HepG2 (cell line): ENCODE measurements at regions not wholly inside any gene's neighbourhood (a gene's known extent, or its start where the extent isn't known, plus 50 kb on each side); places are given as distances from the start of the nearest gene placed in this dataset.

Source experiments
- ATAC-seq: fragments of 200-7000 bp; cut with Tn5 transposase; 3 replicates; pipeline ENCODE4 v1.9.1; 2020; ENCODE audit warnings: mild to moderate bottlenecking, moderate library complexity
- BruUV-seq: library from RNA; stranded (reverse); fragments of 400-500 nt; replicated peaks from 2 replicates; lab custom pipeline; 2021; lab: Mats Ljungman, UMichigan
- CTCF ChIA-PET: fragments of 300-600 bp; formaldehyde crosslinking; extraction: SDS; loops from one replicate; lab custom pipeline; 2021; ENCODE audit warnings: low total read pairs, inconsistent platforms, low intra/inter-chr PET ratio; lab: Yijun Ruan, JAX
- POLR2A ChIA-PET: fragments of 350-600 bp; sonication (Branson Sonifier 250); formaldehyde crosslinking; loops from one replicate; lab custom pipeline; 2020; ENCODE audit warnings: antibody characterized with exemption, inconsistent platforms; lab: Yijun Ruan, JAX
- DNase-seq: peaks from one replicate; pipeline ENCODE4 v3.0.0-alpha.2; 2015; ENCODE audit warnings: low spot score
- FAIRE-seq: peaks from 3 replicates; lab custom pipeline; 2011; peaks lifted over from hg19 to GRCh38; lab: Jason Lieb, UNC
- H2AFZ ChIP-seq: one replicate; pipeline ENCODE4 v1.6.1; 2011; ENCODE audit warnings: low read length, inconsistent platforms
- H3K27ac ChIP-seq: fragments of 300-600 bp; 3 replicates; pipeline ENCODE4 v1.8.0; 2011; ENCODE audit warnings: mixed run types, mild to moderate bottlenecking, mixed read lengths, low read length, inconsistent platforms; ENCODE audit not compliant: insufficient read depth; ENCODE audit errors: extremely low read length
- H3K27me3 ChIP-seq, 2 experiments: fragments of 200-600 bp in 1 of 2; 2 replicates in 1 of 2; 3 replicates in 1 of 2; pipeline versions ENCODE4 v1.6.0 to v1.8.0; 2011; ENCODE audit warnings: low read length in 2 of 2, mild to moderate bottlenecking in 2 of 2, moderate library complexity in 2 of 2, inconsistent platforms in 1 of 2; ENCODE audit not compliant: insufficient read depth in 2 of 2, control insufficient read depth in 1 of 2
- H3K36me3 ChIP-seq, 2 experiments: fragments of 200-600 bp in 1 of 2; replicated peaks in 1 of 2; 2 replicates in 1 of 2; 3 replicates in 1 of 2; pipeline versions ENCODE4 v1.5.1 to v1.8.0; 2011; ENCODE audit warnings: low read length in 2 of 2, inconsistent platforms in 1 of 2; ENCODE audit not compliant: insufficient read depth in 2 of 2, control insufficient read depth in 1 of 2
- H3K4me1 ChIP-seq: 2 replicates; pipeline ENCODE4 v1.5.1; 2012; ENCODE audit warnings: low read length, inconsistent platforms; ENCODE audit not compliant: insufficient read depth
- H3K4me2 ChIP-seq: 2 replicates; pipeline ENCODE4 v1.6.0; 2011; ENCODE audit warnings: low read depth, low read length, inconsistent platforms
- H3K4me3 ChIP-seq, 3 experiments: fragments of 200-600 bp in 1 of 3; sonication (generic), shearing (Covaris generic) in 1 of 3; replicated peaks in 1 of 3; 2 replicates each; pipeline ENCODE4 v1.5.1; 2011 to 2016; ENCODE audit warnings: low read length in 3 of 3, inconsistent platforms in 2 of 3, low read depth in 2 of 3, mild to moderate bottlenecking in 2 of 3, control low read depth in 1 of 3, mixed read lengths in 1 of 3; ENCODE audit not compliant: insufficient read depth in 1 of 3
- H3K79me2 ChIP-seq: one replicate; pipeline ENCODE4 v1.6.1; 2011; ENCODE audit warnings: low read length, inconsistent platforms; ENCODE audit not compliant: insufficient read depth
- H3K9ac ChIP-seq: 2 replicates; pipeline ENCODE4 v1.6.0; 2011; ENCODE audit warnings: mild to moderate bottlenecking, low read depth, low read length, inconsistent platforms; ENCODE audit not compliant: insufficient read depth
- H3K9me3 ChIP-seq: 2 replicates; pipeline ENCODE4 v1.5.1; 2012; ENCODE audit warnings: mild to moderate bottlenecking, low read length
- H4K20me1 ChIP-seq: 2 replicates; pipeline ENCODE4 v1.6.0; 2011; ENCODE audit warnings: inconsistent platforms, mild to moderate bottlenecking, low read length, moderate library complexity; ENCODE audit not compliant: insufficient read depth
- POLR2AphosphoS2 ChIP-seq: IDR thresholded peaks from 2 replicates; pipeline ENCODE4 v1.6.1; 2011; ENCODE audit warnings: low read depth, low read length, improper control_type of control experiment
- SSRP1 ChIP-seq: IDR thresholded peaks from 2 replicates; pipeline ENCODE4 v1.6.1; 2016; ENCODE audit warnings: control low read depth
- TAF15 ChIP-seq: fragments of 200-400 bp; formaldehyde crosslinking; IDR thresholded peaks from one replicate; pipeline ENCODE4 v1.6.1; 2018; ENCODE audit warnings: mild to moderate bottlenecking, low read depth, low read length; ENCODE audit not compliant: poor library complexity, severe bottlenecking
- TBX2 ChIP-seq: sonication (generic); formaldehyde crosslinking; IDR thresholded peaks from 2 replicates; pipeline ENCODE4 v1.5.0; 2020; ENCODE audit warnings: missing genetic modification reagents, mild to moderate bottlenecking, borderline replicate concordance
- TCF12 ChIP-seq, 2 experiments: fragments of 450-650 bp in 1 of 2; sonication (generic) in 1 of 2; formaldehyde crosslinking in 1 of 2; IDR thresholded peaks; 2 replicates each; pipeline versions ENCODE4 v1.6.1 to v1.8.0; 2017 to 2022; ENCODE audit warnings: antibody characterized with exemption in 1 of 2, mild to moderate bottlenecking in 1 of 2, missing genetic modification reagents in 1 of 2, moderate library complexity in 1 of 2
- TOE1 ChIP-seq: sonication (generic); formaldehyde crosslinking; IDR thresholded peaks from 2 replicates; pipeline ENCODE4 v1.4.0; 2020; ENCODE audit warnings: mild to moderate bottlenecking, missing genetic modification reagents
- ZFP91 ChIP-seq: sonication (generic); formaldehyde crosslinking; IDR thresholded peaks from 2 replicates; pipeline ENCODE4 v1.9.0; 2022; ENCODE audit warnings: missing genetic modification reagents, mild to moderate bottlenecking, borderline replicate concordance
- WGBS: methylation state at CpG from one replicate; pipeline ENCODE4 v1.1.6; 2017; ENCODE audit warnings: low lambda C conversion rate; 5-methylcytosine and 5-hydroxymethylcytosine counted together
- in situ Hi-C: cut with HindIII; loops from 2 replicates; pipeline ENCODE4 v1.10.0; 2017; ENCODE audit warnings: low pct_unique_long_range_greater_than_20kb; ENCODE audit not compliant: extremely low pct_ligation_motif_present
- intact Hi-C: fragments of 100-400 bp; cut with micrococcal nuclease; formaldehyde crosslinking; loops from one replicate; pipeline ENCODE4 v1.10.0; 2022; ENCODE audit not compliant: unreplicated experiment
- TF ChIP-seq, protein P1 (sequence below): sonication (generic); formaldehyde crosslinking; IDR thresholded peaks from 2 replicates; pipeline ENCODE4 v1.5.0; 2020; ENCODE audit warnings: mild to moderate bottlenecking, missing genetic modification reagents, borderline replicate concordance

- Histone ChIP-seq H3K36me3 (no peaks in the 10 kb centered on the region), H3K4me1 (no peaks in the 10 kb centered on the region), H3K4me3 (no peak overlapping the region), H4K20me1 (no peaks in the 10 kb centered on the region), H2AFZ (no peak overlapping the region), H3K4me2 (no peak overlapping the region), H3K79me2 (no peaks in the 10 kb centered on the region), H3K9ac (no peak overlapping the region), H3K9me3 (no peaks in the 10 kb centered on the region), H3K27ac (no peak overlapping the region), H3K27me3 (no peaks in the 10 kb centered on the region)
- TF ChIP-seq TBX2 (CRISPR knock-in tag) (no peak), TOE1 (CRISPR knock-in tag) (no peak), POLR2AphosphoS2 (no peak), ZFP91 (no peak), TCF12 (IDR thresholded peaks at IDR 0.05) (no peak), TCF12 (CRISPR knock-in tag; IDR thresholded peaks at IDR 0.05) (no peak), SSRP1 (CRISPR knock-in tag) (no peak), TAF15 (no peak)
- TF ChIP-seq, protein P1, sequence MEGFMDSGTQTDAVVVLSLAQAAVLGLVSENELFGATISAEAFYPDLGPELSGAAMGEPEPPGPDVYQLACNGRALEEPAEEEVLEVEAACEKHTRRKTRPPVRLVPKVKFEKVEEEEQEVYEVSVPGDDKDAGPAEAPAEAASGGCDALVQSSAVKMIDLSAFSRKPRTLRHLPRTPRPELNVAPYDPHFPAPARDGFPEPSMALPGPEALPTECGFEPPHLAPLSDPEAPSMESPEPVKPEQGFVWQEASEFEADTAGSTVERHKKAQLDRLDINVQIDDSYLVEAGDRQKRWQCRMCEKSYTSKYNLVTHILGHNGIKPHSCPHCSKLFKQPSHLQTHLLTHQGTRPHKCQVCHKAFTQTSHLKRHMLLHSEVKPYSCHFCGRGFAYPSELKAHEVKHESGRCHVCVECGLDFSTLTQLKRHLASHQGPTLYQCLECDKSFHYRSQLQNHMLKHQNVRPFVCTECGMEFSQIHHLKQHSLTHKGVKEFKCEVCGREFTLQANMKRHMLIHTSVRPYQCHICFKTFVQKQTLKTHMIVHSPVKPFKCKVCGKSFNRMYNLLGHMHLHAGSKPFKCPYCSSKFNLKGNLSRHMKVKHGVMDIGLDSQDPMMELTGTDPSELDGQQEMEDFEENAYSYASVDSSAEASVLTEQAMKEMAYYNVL (CRISPR knock-in tag) = no peak
- no peak for DNase-seq
- FAIRE-seq = no peak
- ChIA-PET POLR2A (no interaction called here), CTCF (no interaction called here)
- BruUV-seq = no TSS peak
- in situ Hi-C loops (no loop called here), intact Hi-C loops (no loop called here)
- no peak for ATAC-seq
- 2% methylated on average over 2 of the region's 2 CpGs for WGBS
These were observed 490.7 kb downstream of the TDRD3 start for GRCh38 chr13:60887711-60888110.
